ENCODE measurements at regions not wholly inside any gene's neighbourhood (a gene's known extent, or its start where the extent isn't known, plus 50 kb on each side); places are given as distances from the start of the nearest gene placed in this dataset.

GRCh38 chr15:87614704-87615103 lies 641.8 kb downstream of the NTRK3 start:
- TF ChIP-seq SP1 (IDR thresholded peaks at IDR 0.05) (no peak), ELF4 (IDR thresholded peaks at IDR 0.05) (no peak), L3MBTL2 (conservative IDR thresholded peaks at IDR 0.05) (no peak), NFRKB (IDR thresholded peaks at IDR 0.05) (no peak), HDGF (IDR thresholded peaks at IDR 0.05; ENCODE audit: borderline replicate concordance) (no peak), FOXM1 (IDR thresholded peaks at IDR 0.05; ENCODE audit: borderline replicate concordance) (no peak), SUZ12 (IDR thresholded peaks at IDR 0.05) (no peak), BHLHE40 (IDR thresholded peaks at IDR 0.05; ENCODE audit: borderline replicate concordance) (no peak), ZNF384 (IDR thresholded peaks at IDR 0.05) (no peak), CTBP1 (IDR thresholded peaks at IDR 0.05; ENCODE audit: borderline replicate concordance) (no peak), ARNT (IDR thresholded peaks at IDR 0.05) (no peak), FOXA1 (IDR thresholded peaks at IDR 0.05) (no peak), PKNOX1 (IDR thresholded peaks at IDR 0.05) (no peak), LEF1 (IDR thresholded peaks at IDR 0.05; ENCODE audit: borderline replicate concordance) (no peak), FOXK2 (IDR thresholded peaks at IDR 0.05) (no peak), TARDBP (IDR thresholded peaks at IDR 0.05) (no peak)
- ChIA-PET CTCF (no interaction called here), POLR2A (no interaction called here)
- no peak for DNase-seq (ENCODE audit: extremely low spot score)

- TF ChIP-seq FOXK2 (IDR thresholded peaks at IDR 0.05) (no peak), FOXA1 (IDR thresholded peaks at IDR 0.05) (no peak), FOXM1 (IDR thresholded peaks at IDR 0.05; ENCODE audit: borderline replicate concordance) (no peak), SP1 (IDR thresholded peaks at IDR 0.05) (no peak), SUZ12 (IDR thresholded peaks at IDR 0.05) (no peak), HDGF (IDR thresholded peaks at IDR 0.05; ENCODE audit: borderline replicate concordance) (no peak), LEF1 (IDR thresholded peaks at IDR 0.05; ENCODE audit: borderline replicate concordance) (no peak), BHLHE40 (IDR thresholded peaks at IDR 0.05; ENCODE audit: borderline replicate concordance) (no peak), NFRKB (IDR thresholded peaks at IDR 0.05) (no peak), L3MBTL2 (conservative IDR thresholded peaks at IDR 0.05) (no peak), ARNT (IDR thresholded peaks at IDR 0.05) (no peak), ELF4 (IDR thresholded peaks at IDR 0.05) (no peak), ZNF384 (IDR thresholded peaks at IDR 0.05) (no peak), PKNOX1 (IDR thresholded peaks at IDR 0.05) (no peak), CTBP1 (IDR thresholded peaks at IDR 0.05; ENCODE audit: borderline replicate concordance) (no peak), TARDBP (IDR thresholded peaks at IDR 0.05) (no peak)
- ChIA-PET POLR2A (no interaction called here), CTCF (no interaction called here)
- DNase-seq (ENCODE audit: extremely low spot score) = no peak
These were observed 646.2 kb downstream of the NTRK3 start for GRCh38 chr15:87610366-87610765.

- ChIA-PET CTCF (interaction anchor here (0.7 kb wide), 1 partner anchor 1001 kb away, joined by 3 read pairs; no protein-coding TSS in a partner anchor), POLR2A (no interaction called here)
- TF ChIP-seq PKNOX1 (IDR thresholded peaks at IDR 0.05) (no peak), TARDBP (IDR thresholded peaks at IDR 0.05) (no peak), CTBP1 (IDR thresholded peaks at IDR 0.05; ENCODE audit: borderline replicate concordance) (no peak), SP1 (IDR thresholded peaks at IDR 0.05) (no peak), ZNF384 (IDR thresholded peaks at IDR 0.05) (no peak), LEF1 (IDR thresholded peaks at IDR 0.05; ENCODE audit: borderline replicate concordance) (no peak), NFRKB (IDR thresholded peaks at IDR 0.05) (no peak), ELF4 (IDR thresholded peaks at IDR 0.05) (no peak), HDGF (IDR thresholded peaks at IDR 0.05; ENCODE audit: borderline replicate concordance) (no peak), BHLHE40 (IDR thresholded peaks at IDR 0.05; ENCODE audit: borderline replicate concordance) (no peak), SUZ12 (IDR thresholded peaks at IDR 0.05) (no peak), L3MBTL2 (conservative IDR thresholded peaks at IDR 0.05) (no peak), FOXK2 (IDR thresholded peaks at IDR 0.05) (no peak), ARNT (IDR thresholded peaks at IDR 0.05) (no peak), FOXM1 (IDR thresholded peaks at IDR 0.05; ENCODE audit: borderline replicate concordance) (no peak)
- no peak for DNase-seq (ENCODE audit: extremely low spot score)
These were observed 646.6 kb downstream of the NTRK3 start for GRCh38 chr15:87609894-87610293.

- ChIA-PET POLR2A (no interaction called here), CTCF (interaction anchor here (0.7 kb wide), 1 partner anchor 1000 kb away, joined by 3 read pairs; no protein-coding TSS in a partner anchor)
- TF ChIP-seq ELF4 (IDR thresholded peaks at IDR 0.05) = no peak
- no peak for TF ChIP-seq PKNOX1 (IDR thresholded peaks at IDR 0.05)
- TF ChIP-seq LEF1 (IDR thresholded peaks at IDR 0.05; ENCODE audit: borderline replicate concordance) = no peak
- no peak for DNase-seq (ENCODE audit: extremely low spot score)
These were observed 647.1 kb downstream of the NTRK3 start for GRCh38 chr15:87609474-87609873.

- DNase-seq (ENCODE audit: extremely low spot score) = no peak
- ChIA-PET CTCF (interaction anchor here (0.7 kb wide), 1 partner anchor 671 kb away, joined by 3 read pairs; no protein-coding TSS in a partner anchor), POLR2A (no interaction called here)
- no peak for TF ChIP-seq TARDBP (IDR thresholded peaks at IDR 0.05)
- no peak for TF ChIP-seq FOXA1 (IDR thresholded peaks at IDR 0.05)
- no peak for TF ChIP-seq PKNOX1 (IDR thresholded peaks at IDR 0.05)
- no peak for TF ChIP-seq LEF1 (IDR thresholded peaks at IDR 0.05; ENCODE audit: borderline replicate concordance)
- no peak for TF ChIP-seq NFRKB (IDR thresholded peaks at IDR 0.05)
- no peak for TF ChIP-seq ELF4 (IDR thresholded peaks at IDR 0.05)
- TF ChIP-seq FOXM1 (IDR thresholded peaks at IDR 0.05; ENCODE audit: borderline replicate concordance) = no peak
- no peak for TF ChIP-seq ARNT (IDR thresholded peaks at IDR 0.05)
- TF ChIP-seq SUZ12 (IDR thresholded peaks at IDR 0.05) = no peak
- TF ChIP-seq L3MBTL2 (conservative IDR thresholded peaks at IDR 0.05) = no peak
- no peak for TF ChIP-seq HDGF (IDR thresholded peaks at IDR 0.05; ENCODE audit: borderline replicate concordance)
- TF ChIP-seq ZNF384 (IDR thresholded peaks at IDR 0.05) = no peak
- TF ChIP-seq SP1 (IDR thresholded peaks at IDR 0.05) = no peak
- TF ChIP-seq FOXK2 (IDR thresholded peaks at IDR 0.05) = no peak
These were observed 648.1 kb downstream of the NTRK3 start for GRCh38 chr15:87608238-87609028.
